NCI-H2029 treated with DMSO at 0.1 percent for 48 hours (cell line): ENCODE measurements at regions not wholly inside any gene's neighbourhood (a gene's known extent, or its start where the extent isn't known, plus 50 kb on each side); places are given as distances from the start of the nearest gene placed in this dataset.

Experiments used
- DNase-seq: peaks from one replicate; lab custom pipeline; 2025; lab: John Stamatoyannopoulos, UW

GRCh38 chr6:123127807-123128206, 131.8 kb downstream of the CLVS2 start:
- DNase-seq = no peak

- peak; percentile 6 for DNase-seq
These were observed 154.0 kb downstream of the CLVS2 start for GRCh38 chr6:123150076-123150475.

GRCh38 chr6:123159861-123160260, 163.8 kb downstream of the CLVS2 start:
- DNase-seq = no peak
